Endothelial cell of umbilical vein (primary cell): ENCODE measurements at regions not wholly inside any gene's neighbourhood (a gene's known extent, or its start where the extent isn't known, plus 50 kb on each side); places are given as distances from the start of the nearest gene placed in this dataset.

Experiments
- BruUV-seq: library from RNA; stranded (reverse); fragments of 400-500 nt; replicated peaks from 2 replicates; lab custom pipeline; 2021; lab: Mats Ljungman, UMichigan
- CTCF ChIA-PET: fragments of 300-600, 350-600 bp; sonication (Branson Sonifier 250); formaldehyde crosslinking; loops from one replicate; lab custom pipeline; 2021; ENCODE audit warnings: antibody characterized with exemption, inconsistent platforms; lab: Charles Lee
- POLR2A ChIA-PET: fragments of 300-600, 350-600 bp; sonication (Branson Sonifier 250); formaldehyde crosslinking; loops from one replicate; lab custom pipeline; 2021; ENCODE audit warnings: antibody characterized with exemption, inconsistent platforms; lab: Charles Lee
- DNase-seq: peaks from one replicate; pipeline ENCODE4 v3.0.0-alpha.2; 2011; ENCODE audit warnings: low read depth, low spot score
- FAIRE-seq: peaks from 2 replicates; lab custom pipeline; 2011; peaks lifted over from hg19 to GRCh38; lab: Jason Lieb, UNC
- H2AFZ ChIP-seq: 2 replicates; pipeline ENCODE4 v1.6.0; 2012; ENCODE audit warnings: low read depth, low read length, control low read depth, inconsistent platforms
- H3K27ac ChIP-seq: 2 replicates; pipeline ENCODE4 v1.5.1; 2011; ENCODE audit warnings: low read depth, mild to moderate bottlenecking, control low read depth, low read length, moderate library complexity; ENCODE audit not compliant: insufficient read depth
- H3K27me3 ChIP-seq, 2 experiments: 2 replicates each; pipeline versions ENCODE4 v1.6.0 to v1.6.1; 2011; ENCODE audit warnings: low read length in 2 of 2, mixed read lengths in 1 of 2; ENCODE audit not compliant: control insufficient read depth in 2 of 2, insufficient read depth in 2 of 2
- H3K36me3 ChIP-seq, 2 experiments: 2 replicates in 1 of 2; 3 replicates in 1 of 2; pipeline ENCODE4 v1.5.1; 2011; ENCODE audit warnings: low read length in 2 of 2, mild to moderate bottlenecking in 1 of 2, moderate library complexity in 1 of 2; ENCODE audit not compliant: control insufficient read depth in 2 of 2, insufficient read depth in 2 of 2; ENCODE audit errors: extremely low read depth in 1 of 2
- H3K4me1 ChIP-seq: 3 replicates; pipeline ENCODE4 v1.5.1; 2011; ENCODE audit warnings: mild to moderate bottlenecking, low read length; ENCODE audit not compliant: control insufficient read depth, insufficient read depth; ENCODE audit errors: extremely low read depth
- H3K4me2 ChIP-seq: 2 replicates; pipeline ENCODE4 v1.6.1; 2011; ENCODE audit warnings: low read length, control low read depth, mixed read lengths; ENCODE audit not compliant: insufficient read depth
- H3K4me3 ChIP-seq, 3 experiments: fragments of 200-600 bp in 1 of 3; sonication (generic), shearing (Covaris generic) in 1 of 3; replicated peaks in 1 of 3; 2 replicates each; pipeline ENCODE4 v1.5.1; 2011 to 2016; ENCODE audit warnings: control low read depth in 3 of 3, low read length in 3 of 3, mild to moderate bottlenecking in 2 of 3, inconsistent platforms in 1 of 3, low read depth in 1 of 3, moderate library complexity in 1 of 3; ENCODE audit not compliant: insufficient read depth in 1 of 3
- H3K79me2 ChIP-seq: 2 replicates; pipeline ENCODE4 v1.6.0; 2012; ENCODE audit warnings: low read length, inconsistent platforms; ENCODE audit not compliant: control insufficient read depth, insufficient read depth
- H3K9ac ChIP-seq: replicated peaks from 2 replicates; pipeline ENCODE3; 2011; ENCODE audit warnings: low read length, control low read depth; ENCODE audit not compliant: insufficient read depth; ENCODE audit errors: extremely low read depth
- H3K9me1 ChIP-seq: replicated peaks from 3 replicates; pipeline ENCODE4 v1.6.0; 2011; ENCODE audit warnings: mild to moderate bottlenecking, low read length; ENCODE audit not compliant: control insufficient read depth, insufficient read depth; ENCODE audit errors: extremely low read depth
- H3K9me3 ChIP-seq: replicated peaks from 2 replicates; pipeline ENCODE4 v1.5.1; 2012; ENCODE audit warnings: low read length, inconsistent platforms; ENCODE audit not compliant: control insufficient read depth, insufficient read depth
- H4K20me1 ChIP-seq: replicated peaks from 2 replicates; pipeline ENCODE3; 2011; ENCODE audit warnings: mild to moderate bottlenecking, low read length; ENCODE audit not compliant: control insufficient read depth, insufficient read depth; ENCODE audit errors: extremely low read depth
- EZH2 ChIP-seq: IDR thresholded peaks from 2 replicates; pipeline ENCODE4 v1.6.1; 2012; ENCODE audit warnings: borderline replicate concordance, low read depth, mild to moderate bottlenecking, moderate library complexity, low read length, inconsistent platforms; ENCODE audit not compliant: severe bottlenecking
- FOS ChIP-seq: IDR thresholded peaks from 2 replicates; pipeline ENCODE4 v1.6.1; 2011; ENCODE audit warnings: mild to moderate bottlenecking, low read length, moderate library complexity, borderline replicate concordance; ENCODE audit not compliant: insufficient read depth
- GATA2 ChIP-seq: IDR thresholded peaks from 2 replicates; pipeline ENCODE4 v1.7.0; 2011; ENCODE audit warnings: low read depth, mild to moderate bottlenecking, moderate library complexity, mixed read lengths, low read length; ENCODE audit not compliant: insufficient read length, insufficient read depth
- JUN ChIP-seq: IDR thresholded peaks from 2 replicates; pipeline ENCODE4 v1.6.1; 2011; ENCODE audit warnings: borderline replicate concordance, low read depth; ENCODE audit not compliant: insufficient read length, insufficient read depth
- MYC ChIP-seq: IDR thresholded peaks from one replicate; pipeline ENCODE4 v1.6.1; 2011; ENCODE audit warnings: mild to moderate bottlenecking, low read depth, low read length
- POLR2A ChIP-seq: IDR thresholded peaks from 2 replicates; pipeline ENCODE4 v1.6.1; 2012; ENCODE audit warnings: low read depth, mild to moderate bottlenecking, control low read depth, low read length
- POLR2AphosphoS5 ChIP-seq: IDR thresholded peaks from 2 replicates; pipeline ENCODE4 v1.6.1; 2012; ENCODE audit warnings: low read depth, mild to moderate bottlenecking, control low read depth, low read length, moderate library complexity; ENCODE audit not compliant: insufficient read depth
- dilution Hi-C: fragments of 300-500 bp; cut with MboI; formaldehyde crosslinking; loops from one replicate; pipeline ENCODE4 v1.15.0; 2019; ENCODE audit warnings: low sequenced_read_pairs; ENCODE audit not compliant: extremely low pct_ligation_motif_present
- intact Hi-C: fragments of 100-400 bp; cut with micrococcal nuclease; formaldehyde crosslinking; loops from one replicate; pipeline ENCODE4 v1.10.0; 2022
- TF ChIP-seq, protein P1 (sequence below): IDR thresholded peaks from 2 replicates; pipeline ENCODE4 v1.6.1; 2011; ENCODE audit not compliant: insufficient read depth, insufficient read length
- TF ChIP-seq, protein P2 (sequence below), 2 donors: IDR thresholded peaks; 1 replicate in 1 of 2; 2 replicates in 1 of 2; pipeline ENCODE4 v1.5.1; 2011; ENCODE audit warnings: low read length in 2 of 2, mild to moderate bottlenecking in 2 of 2, moderate library complexity in 2 of 2, control low read depth in 1 of 2, inconsistent platforms in 1 of 2, low read depth in 1 of 2; ENCODE audit not compliant: insufficient read depth in 1 of 2; ENCODE audit errors: extremely low read depth in 1 of 2

DNA sequence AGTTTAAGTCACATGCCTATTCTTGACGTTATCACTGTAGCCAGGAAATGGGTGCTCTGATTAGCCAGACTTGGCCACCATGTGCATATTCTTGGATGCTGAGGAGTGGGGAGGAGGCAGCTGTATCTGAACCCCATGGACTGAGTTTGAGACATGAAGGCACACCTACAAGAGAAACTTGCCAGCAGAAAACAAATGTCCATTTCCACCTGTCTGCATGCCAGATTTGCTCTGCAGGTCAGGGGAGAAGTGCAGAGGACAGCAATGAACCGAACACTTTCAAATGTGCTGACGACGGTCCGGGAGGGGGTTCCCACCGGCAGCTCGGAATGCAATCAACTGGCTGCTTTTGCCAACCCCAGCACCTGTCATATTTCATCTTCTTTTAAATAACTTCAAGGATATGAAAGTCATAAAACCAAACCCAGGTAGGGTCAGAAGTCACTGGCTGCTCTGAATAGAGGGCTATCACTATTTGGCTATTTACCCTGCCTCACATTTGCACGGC, 287.8 kb upstream of the N4BP1 start:
- Histone ChIP-seq H3K27ac (no peak overlapping the region), H4K20me1 (no peaks in the 10 kb centered on the region), H3K4me2 (no peak overlapping the region), H3K9me1 (no peaks in the 10 kb centered on the region), H3K9ac (no peak overlapping the region), H2AFZ (no peak overlapping the region), H3K4me3 (no peak overlapping the region), H3K79me2 (no peaks in the 10 kb centered on the region), H3K27me3 (no peaks in the 10 kb centered on the region), H3K36me3 (no peaks in the 10 kb centered on the region), H3K9me3 (peaks cover 11% of the 10 kb centered on the region), H3K4me1 (no peaks in the 10 kb centered on the region)
- ChIA-PET POLR2A (no interaction called here), CTCF (no interaction called here)
- dilution Hi-C loops = no loop called here
- BruUV-seq = no TSS peak
- DNase-seq (no peak), FAIRE-seq (no peak)
- no peak for TF ChIP-seq FOS
- TF ChIP-seq POLR2A = no peak
- TF ChIP-seq, protein P1, sequence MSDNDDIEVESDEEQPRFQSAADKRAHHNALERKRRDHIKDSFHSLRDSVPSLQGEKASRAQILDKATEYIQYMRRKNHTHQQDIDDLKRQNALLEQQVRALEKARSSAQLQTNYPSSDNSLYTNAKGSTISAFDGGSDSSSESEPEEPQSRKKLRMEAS = no peak
- TF ChIP-seq EZH2 = no peak
- TF ChIP-seq GATA2 = no peak
- TF ChIP-seq, protein P2, sequence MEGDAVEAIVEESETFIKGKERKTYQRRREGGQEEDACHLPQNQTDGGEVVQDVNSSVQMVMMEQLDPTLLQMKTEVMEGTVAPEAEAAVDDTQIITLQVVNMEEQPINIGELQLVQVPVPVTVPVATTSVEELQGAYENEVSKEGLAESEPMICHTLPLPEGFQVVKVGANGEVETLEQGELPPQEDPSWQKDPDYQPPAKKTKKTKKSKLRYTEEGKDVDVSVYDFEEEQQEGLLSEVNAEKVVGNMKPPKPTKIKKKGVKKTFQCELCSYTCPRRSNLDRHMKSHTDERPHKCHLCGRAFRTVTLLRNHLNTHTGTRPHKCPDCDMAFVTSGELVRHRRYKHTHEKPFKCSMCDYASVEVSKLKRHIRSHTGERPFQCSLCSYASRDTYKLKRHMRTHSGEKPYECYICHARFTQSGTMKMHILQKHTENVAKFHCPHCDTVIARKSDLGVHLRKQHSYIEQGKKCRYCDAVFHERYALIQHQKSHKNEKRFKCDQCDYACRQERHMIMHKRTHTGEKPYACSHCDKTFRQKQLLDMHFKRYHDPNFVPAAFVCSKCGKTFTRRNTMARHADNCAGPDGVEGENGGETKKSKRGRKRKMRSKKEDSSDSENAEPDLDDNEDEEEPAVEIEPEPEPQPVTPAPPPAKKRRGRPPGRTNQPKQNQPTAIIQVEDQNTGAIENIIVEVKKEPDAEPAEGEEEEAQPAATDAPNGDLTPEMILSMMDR (IDR thresholded peaks at IDR 0.05; ENCODE audit: extremely low read depth in 1 of 2, insufficient read depth in 1 of 2, low read depth in 1 of 2, low read length in 2 of 2) = no peak
- no peak for TF ChIP-seq POLR2AphosphoS5
- no peak for TF ChIP-seq MYC
- TF ChIP-seq JUN = no peak
- intact Hi-C loops = no loop called here
